Limb (tissue), 2 donors: ENCODE measurements at regions not wholly inside any gene's neighbourhood (a gene's known extent, or its start where the extent isn't known, plus 50 kb on each side); places are given as distances from the start of the nearest gene placed in this dataset.

Experiments used
- DNase-seq, 2 donors: peaks; one replicate each; pipeline ENCODE4 v3.0.0-alpha.2; 2016; ENCODE audit errors: extremely low spot score in 2 of 2

DNA sequence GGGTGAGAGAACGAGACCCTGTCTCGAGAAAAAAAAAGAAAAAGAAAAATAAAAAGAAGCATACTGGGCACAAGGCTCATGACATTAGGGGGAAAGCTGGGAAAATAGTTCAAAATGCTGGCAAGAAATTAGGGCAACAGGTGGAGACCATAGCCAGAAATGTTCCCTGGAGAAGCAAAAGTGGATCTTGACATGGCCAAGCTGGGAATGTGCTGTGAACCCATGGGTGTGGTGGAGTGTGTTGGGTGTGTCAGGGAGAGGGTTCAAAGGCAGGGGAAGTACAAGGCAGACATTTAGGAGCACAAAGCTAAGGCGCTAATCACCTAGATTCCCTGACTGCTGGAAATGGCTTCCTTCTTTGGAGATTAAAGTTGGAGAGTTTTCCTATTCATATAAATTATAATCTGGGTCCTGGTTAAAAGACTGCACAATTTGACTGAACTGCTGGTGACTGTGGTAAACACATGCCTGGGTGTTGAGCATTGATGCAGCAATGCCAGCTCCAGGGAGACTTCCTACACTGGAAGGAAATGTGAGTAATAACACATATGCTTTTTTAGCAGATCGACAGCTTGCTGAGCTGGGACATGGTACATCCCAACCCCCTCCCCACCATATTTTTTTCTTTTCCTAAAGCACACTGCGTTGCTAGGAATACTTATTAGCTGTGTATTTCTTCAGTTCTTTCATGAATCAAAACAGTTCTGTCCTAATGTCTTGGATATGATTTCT is 70.1 kb upstream of the ARHGAP21 start:
- no peak for DNase-seq

DNA sequence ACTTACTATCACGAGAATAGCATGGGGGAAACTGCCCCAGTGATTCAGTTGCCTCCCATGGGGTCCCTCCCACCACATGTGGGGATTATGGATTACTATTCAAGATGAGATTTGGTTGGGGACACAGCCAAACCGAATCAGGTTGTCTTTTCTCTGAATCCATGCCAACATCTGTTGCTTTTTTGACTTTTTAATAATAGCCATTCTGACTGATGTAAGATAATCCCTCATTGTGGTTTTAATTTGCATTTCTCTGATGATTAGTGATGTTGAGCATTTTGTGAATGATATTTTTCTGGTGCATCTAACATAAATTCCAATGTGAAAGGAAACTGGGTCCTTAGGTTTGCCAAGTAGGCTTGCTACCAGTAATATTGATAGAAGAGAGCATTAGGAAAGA is 69.0 kb upstream of the ARHGAP21 start:
- DNase-seq = no peak

GRCh38 chr10:24791084-24791726 is 67.5 kb upstream of the ARHGAP21 start:
- no peak for DNase-seq

- no peak for DNase-seq
Measured at GRCh38 chr10:24790599-24790998, 66.9 kb upstream of the ARHGAP21 start.

DNA sequence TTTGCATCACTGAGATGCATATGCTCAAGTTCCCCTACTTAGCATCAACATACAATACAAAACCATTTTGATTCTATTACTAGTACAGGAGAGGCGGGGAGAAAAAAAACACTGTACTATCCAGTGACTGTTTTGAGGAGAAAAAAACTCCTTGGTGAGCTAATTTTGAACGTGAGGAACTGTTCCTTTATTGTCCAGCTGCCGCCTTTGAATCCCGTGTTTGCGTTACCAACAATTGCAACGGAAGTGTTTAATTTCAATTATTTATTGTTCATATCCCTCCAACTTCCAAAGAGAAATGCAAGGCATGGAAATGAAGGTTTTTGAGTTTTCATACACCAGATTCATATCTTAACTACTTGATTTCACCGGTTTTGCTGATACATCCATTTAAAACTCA is 66.4 kb upstream of the ARHGAP21 start:
- no peak for DNase-seq

GRCh38 chr10:24784923-24785322 is 61.2 kb upstream of the ARHGAP21 start:
- no peak for DNase-seq

DNA sequence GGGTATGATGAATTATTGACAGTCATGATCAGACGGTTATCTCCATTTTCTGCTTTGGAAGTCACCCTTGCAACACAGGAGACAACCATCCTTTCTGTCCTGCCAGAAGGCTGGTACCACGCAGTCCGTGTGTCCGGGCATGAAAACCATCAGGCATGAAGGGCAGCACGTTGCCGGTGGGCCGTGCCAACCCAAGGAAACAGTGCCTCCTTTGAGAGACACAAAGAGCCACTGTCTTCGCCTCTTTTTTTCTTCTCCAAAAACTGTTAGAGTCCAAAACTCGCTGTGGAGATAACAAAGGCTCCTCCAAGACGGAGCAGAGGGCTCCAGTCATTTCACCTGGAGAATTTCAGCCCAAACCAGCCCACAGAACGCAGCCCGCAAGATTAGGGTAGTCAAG is 60.4 kb upstream of the ARHGAP21 start:
- no peak for DNase-seq

GRCh38 chr10:24783504-24783903 is 59.8 kb upstream of the ARHGAP21 start:
- DNase-seq = no peak

DNA sequence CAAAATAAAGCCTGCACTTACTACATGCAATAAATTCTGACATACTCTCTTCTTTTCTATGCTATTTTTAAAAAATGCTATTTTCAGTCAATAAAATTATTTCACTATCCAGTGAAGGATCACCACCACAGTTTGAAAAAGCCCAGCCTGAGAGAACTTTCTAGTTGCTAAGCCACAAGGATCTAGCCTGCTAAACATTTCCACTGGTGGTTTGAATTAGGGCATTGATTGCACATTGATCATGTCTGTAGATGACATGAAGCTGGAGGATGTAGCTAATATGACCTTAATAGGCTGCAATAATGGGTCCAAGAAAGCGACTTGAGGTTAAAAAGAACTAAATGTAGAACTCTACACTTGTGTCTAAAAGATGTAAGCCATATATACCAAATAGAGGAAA is 56.0 kb upstream of the ARHGAP21 start:
- DNase-seq = no peak

GRCh38 chr10:24778298-24778697 is 54.6 kb upstream of the ARHGAP21 start:
- DNase-seq = no peak

DNA sequence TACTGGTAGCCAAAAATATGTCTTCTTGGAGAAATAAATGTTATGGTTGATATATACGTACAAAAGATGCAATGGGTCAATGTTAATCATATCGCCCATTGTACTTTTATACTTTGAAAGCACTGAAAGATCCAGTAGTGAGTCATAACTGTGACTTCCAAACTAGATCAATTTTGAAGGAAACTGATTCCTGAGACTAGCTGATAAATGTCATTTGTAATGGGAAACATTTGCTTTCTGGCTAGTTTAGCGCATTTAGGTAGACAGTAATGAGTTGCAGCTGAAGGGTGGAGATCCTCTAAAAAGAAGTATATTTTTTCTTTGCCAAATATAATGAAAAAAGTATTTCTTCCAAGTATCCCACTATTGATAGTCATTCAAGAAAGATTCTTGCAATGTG is 53.5 kb upstream of the ARHGAP21 start:
- peak in 1 of 2 donors; percentile 31 for DNase-seq

- DNase-seq = no peak
Measured at GRCh38 chr10:24773939-24774589, 50.4 kb upstream of the ARHGAP21 start.
